DOHH2 (cell line): ENCODE measurements at regions not wholly inside any gene's neighbourhood (a gene's known extent, or its start where the extent isn't known, plus 50 kb on each side); places are given as distances from the start of the nearest gene placed in this dataset.

Experiments
- H3F3A ChIP-seq: fragments of 200-600 bp; sonication (generic), shearing (Covaris generic); 2 replicates; pipeline ENCODE4 v1.6.0; 2016; ENCODE audit warnings: antibody characterized with exemption, mild to moderate bottlenecking; ENCODE audit not compliant: control insufficient read depth, insufficient read depth
- H3K27ac ChIP-seq: fragments of 200-600 bp; sonication (generic); 2 replicates; pipeline ENCODE4 v1.5.1; 2014; ENCODE audit warnings: low read depth, mild to moderate bottlenecking, low read length, moderate library complexity
- H3K27me3 ChIP-seq: fragments of 200-600 bp; sonication (generic); 2 replicates; pipeline ENCODE4 v1.6.1; 2014; ENCODE audit warnings: mild to moderate bottlenecking, low read length, mixed read lengths; ENCODE audit not compliant: control insufficient read depth
- H3K36me3 ChIP-seq: fragments of 200-600 bp; sonication (generic); 2 replicates; pipeline ENCODE4 v1.6.1; 2014; ENCODE audit warnings: mild to moderate bottlenecking, low read length, moderate library complexity, mixed read lengths; ENCODE audit not compliant: control insufficient read depth
- H3K4me1 ChIP-seq: fragments of 200-600 bp; sonication (generic); 2 replicates; pipeline ENCODE4 v1.6.1; 2014; ENCODE audit warnings: mild to moderate bottlenecking, low read length, mixed read lengths; ENCODE audit not compliant: control insufficient read depth
- H3K4me2 ChIP-seq: fragments of 200-600 bp; sonication (generic); 2 replicates; pipeline ENCODE4 v1.6.0; 2014; ENCODE audit warnings: mild to moderate bottlenecking, low read length, moderate library complexity
- H3K4me3 ChIP-seq: fragments of 200-600 bp; sonication (generic); 2 replicates; pipeline ENCODE4 v1.5.1; 2014; ENCODE audit warnings: mild to moderate bottlenecking, low read length, mixed read lengths
- H3K79me2 ChIP-seq: fragments of 200-600 bp; sonication (generic); 2 replicates; pipeline ENCODE4 v1.6.1; 2014; ENCODE audit warnings: mild to moderate bottlenecking, low read length, mixed read lengths; ENCODE audit not compliant: control insufficient read depth
- H3K9me2 ChIP-seq: fragments of 200-600 bp; sonication (generic); replicated peaks from 2 replicates; pipeline ENCODE4 v1.6.1; 2014; ENCODE audit warnings: mild to moderate bottlenecking, low read length, mixed read lengths; ENCODE audit not compliant: control insufficient read depth
- H3K9me3 ChIP-seq: fragments of 200-600 bp; sonication (generic); 2 replicates; pipeline ENCODE4 v1.6.1; 2014; ENCODE audit warnings: antibody characterized with exemption, low read length, mixed read lengths; ENCODE audit not compliant: control insufficient read depth, insufficient read depth
- H4K20me1 ChIP-seq: fragments of 200-600 bp; sonication (generic); 2 replicates; pipeline ENCODE4 v1.6.0; 2014; ENCODE audit warnings: low read depth, mild to moderate bottlenecking, antibody characterized with exemption, low read length, moderate library complexity; ENCODE audit not compliant: control insufficient read depth, insufficient read depth
- EZH2phosphoT487 ChIP-seq: fragments of 200-600 bp; sonication (generic); IDR thresholded peaks from 2 replicates; pipeline ENCODE4 v1.6.1; 2017; ENCODE audit warnings: borderline replicate concordance, mild to moderate bottlenecking, antibody characterized with exemption, low read length, moderate library complexity, mixed read lengths
- TF ChIP-seq, protein P1 (sequence below): fragments of 200-600 bp; sonication (generic); IDR thresholded peaks from one replicate; pipeline ENCODE4 v1.5.1; 2014; ENCODE audit warnings: antibody characterized with exemption, mild to moderate bottlenecking, low read depth, low read length; ENCODE audit not compliant: poor library complexity, severe bottlenecking

DNA sequence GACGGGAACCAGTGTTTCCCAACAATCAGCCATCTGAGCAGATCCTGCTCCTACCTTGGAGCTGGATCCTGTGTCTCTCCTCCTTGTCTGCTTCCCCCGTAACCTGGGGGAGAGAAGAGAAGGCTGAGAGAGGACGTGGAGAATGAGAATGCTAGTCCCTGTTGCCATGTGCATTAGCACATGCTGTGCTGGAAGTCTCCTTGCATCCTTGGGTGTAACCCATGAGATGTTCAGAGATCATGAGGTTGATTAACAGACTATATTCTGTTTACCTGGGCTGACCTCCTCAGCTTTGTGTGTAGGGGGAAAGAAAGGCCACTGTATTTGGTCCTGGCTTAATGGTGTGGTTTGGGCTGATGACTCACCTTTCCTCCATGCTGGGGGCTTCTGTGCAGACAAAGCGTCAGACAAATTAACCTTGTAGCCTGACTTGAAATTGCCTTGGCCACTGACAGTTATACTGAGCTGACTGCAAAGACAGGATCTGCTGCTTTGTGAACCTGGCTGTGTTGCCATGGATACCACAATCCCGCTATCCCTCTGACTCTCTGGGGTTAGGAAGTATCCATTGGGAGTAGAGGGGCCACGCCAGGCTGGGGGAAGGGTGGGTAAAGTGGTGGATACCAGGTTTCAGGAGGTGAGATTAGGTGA is 243.7 kb upstream of the CHD6 start:
- no peaks in the 10 kb centered on the region for H4K20me1 ChIP-seq
- no peak overlapping the region for H3K4me2 ChIP-seq
- no peaks in the 10 kb centered on the region for H3F3A ChIP-seq
- H3K4me3 ChIP-seq: no peak overlapping the region
- H3K9me2 ChIP-seq: no peaks in the 10 kb centered on the region
- H3K27ac ChIP-seq: no peak overlapping the region
- TF ChIP-seq, protein P1, sequence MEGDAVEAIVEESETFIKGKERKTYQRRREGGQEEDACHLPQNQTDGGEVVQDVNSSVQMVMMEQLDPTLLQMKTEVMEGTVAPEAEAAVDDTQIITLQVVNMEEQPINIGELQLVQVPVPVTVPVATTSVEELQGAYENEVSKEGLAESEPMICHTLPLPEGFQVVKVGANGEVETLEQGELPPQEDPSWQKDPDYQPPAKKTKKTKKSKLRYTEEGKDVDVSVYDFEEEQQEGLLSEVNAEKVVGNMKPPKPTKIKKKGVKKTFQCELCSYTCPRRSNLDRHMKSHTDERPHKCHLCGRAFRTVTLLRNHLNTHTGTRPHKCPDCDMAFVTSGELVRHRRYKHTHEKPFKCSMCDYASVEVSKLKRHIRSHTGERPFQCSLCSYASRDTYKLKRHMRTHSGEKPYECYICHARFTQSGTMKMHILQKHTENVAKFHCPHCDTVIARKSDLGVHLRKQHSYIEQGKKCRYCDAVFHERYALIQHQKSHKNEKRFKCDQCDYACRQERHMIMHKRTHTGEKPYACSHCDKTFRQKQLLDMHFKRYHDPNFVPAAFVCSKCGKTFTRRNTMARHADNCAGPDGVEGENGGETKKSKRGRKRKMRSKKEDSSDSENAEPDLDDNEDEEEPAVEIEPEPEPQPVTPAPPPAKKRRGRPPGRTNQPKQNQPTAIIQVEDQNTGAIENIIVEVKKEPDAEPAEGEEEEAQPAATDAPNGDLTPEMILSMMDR: no peak
- no peak for TF ChIP-seq EZH2phosphoT487
- no peaks in the 10 kb centered on the region for H3K79me2 ChIP-seq
- no peaks in the 10 kb centered on the region for H3K4me1 ChIP-seq
- no peaks in the 10 kb centered on the region for H3K36me3 ChIP-seq
- H3K9me3 ChIP-seq: no peaks in the 10 kb centered on the region
- no peaks in the 10 kb centered on the region for H3K27me3 ChIP-seq

GRCh38 chr20:41854765-41855164 is 236.6 kb upstream of the CHD6 start:
- TF ChIP-seq, protein P1: no peak
- TF ChIP-seq EZH2phosphoT487: no peak
- H3K9me2 ChIP-seq: no peaks in the 10 kb centered on the region
- H3K4me1 ChIP-seq: no peaks in the 10 kb centered on the region
- H4K20me1 ChIP-seq: no peaks in the 10 kb centered on the region
- H3K4me2 ChIP-seq: no peak overlapping the region
- H3K9me3 ChIP-seq: no peaks in the 10 kb centered on the region
- H3K27me3 ChIP-seq: no peaks in the 10 kb centered on the region
- H3K27ac ChIP-seq: no peak overlapping the region
- H3K79me2 ChIP-seq: no peaks in the 10 kb centered on the region
- no peaks in the 10 kb centered on the region for H3F3A ChIP-seq
- no peaks in the 10 kb centered on the region for H3K36me3 ChIP-seq
- H3K4me3 ChIP-seq: no peak overlapping the region

DNA sequence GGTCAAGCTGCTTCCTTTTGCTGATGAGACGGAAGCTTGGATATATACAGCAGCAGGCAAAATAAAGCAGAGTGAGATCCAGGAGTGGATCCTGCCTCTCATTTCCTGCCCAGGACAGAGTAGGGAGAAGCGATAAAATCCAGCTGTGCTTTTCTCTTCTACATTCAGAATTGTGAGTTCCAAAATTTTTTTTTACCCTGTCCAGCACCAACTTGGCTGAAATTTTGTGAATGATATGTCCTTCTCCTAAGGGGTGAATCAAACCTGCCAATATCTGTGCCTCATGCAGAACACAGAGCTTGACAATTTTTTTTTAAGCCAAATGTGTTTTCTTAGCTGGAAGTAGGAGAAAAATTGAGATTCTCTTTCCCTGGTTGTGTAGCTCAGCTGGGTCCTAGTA is 235.6 kb upstream of the CHD6 start:
- Histone ChIP-seq H4K20me1 (no peaks in the 10 kb centered on the region), H3F3A (no peaks in the 10 kb centered on the region), H3K9me2 (no peaks in the 10 kb centered on the region), H3K79me2 (no peaks in the 10 kb centered on the region), H3K27ac (no peak overlapping the region), H3K27me3 (no peaks in the 10 kb centered on the region), H3K36me3 (no peaks in the 10 kb centered on the region), H3K4me1 (no peaks in the 10 kb centered on the region), H3K9me3 (no peaks in the 10 kb centered on the region), H3K4me2 (no peak overlapping the region), H3K4me3 (no peak overlapping the region)
- no peak for TF ChIP-seq EZH2phosphoT487
- TF ChIP-seq, protein P1: no peak
